GM18951 (cell line): ENCODE measurements at regions not wholly inside any gene's neighbourhood (a gene's known extent, or its start where the extent isn't known, plus 50 kb on each side); places are given as distances from the start of the nearest gene placed in this dataset.
"Not testable (repeated sequence)": the region's sequence is repeated elsewhere in the genome, so short reads cannot be mapped to it uniquely, and the experiment has no call there.

Experiments used
- POLR2A ChIP-seq: IDR thresholded peaks from 4 replicates; pipeline ENCODE4 v1.6.1; 2011; ENCODE audit warnings: mild to moderate bottlenecking; ENCODE audit not compliant: insufficient read length, insufficient read depth; ENCODE audit errors: extremely low read depth
- in situ Hi-C: fragments of 300-500 bp; cut with MboI; formaldehyde crosslinking; loops from one replicate; pipeline ENCODE4 v1.12.0; 2022; ENCODE audit warnings: low sequenced_read_pairs, mixed read lengths, inconsistent platforms; ENCODE audit not compliant: unreplicated experiment

DNA sequence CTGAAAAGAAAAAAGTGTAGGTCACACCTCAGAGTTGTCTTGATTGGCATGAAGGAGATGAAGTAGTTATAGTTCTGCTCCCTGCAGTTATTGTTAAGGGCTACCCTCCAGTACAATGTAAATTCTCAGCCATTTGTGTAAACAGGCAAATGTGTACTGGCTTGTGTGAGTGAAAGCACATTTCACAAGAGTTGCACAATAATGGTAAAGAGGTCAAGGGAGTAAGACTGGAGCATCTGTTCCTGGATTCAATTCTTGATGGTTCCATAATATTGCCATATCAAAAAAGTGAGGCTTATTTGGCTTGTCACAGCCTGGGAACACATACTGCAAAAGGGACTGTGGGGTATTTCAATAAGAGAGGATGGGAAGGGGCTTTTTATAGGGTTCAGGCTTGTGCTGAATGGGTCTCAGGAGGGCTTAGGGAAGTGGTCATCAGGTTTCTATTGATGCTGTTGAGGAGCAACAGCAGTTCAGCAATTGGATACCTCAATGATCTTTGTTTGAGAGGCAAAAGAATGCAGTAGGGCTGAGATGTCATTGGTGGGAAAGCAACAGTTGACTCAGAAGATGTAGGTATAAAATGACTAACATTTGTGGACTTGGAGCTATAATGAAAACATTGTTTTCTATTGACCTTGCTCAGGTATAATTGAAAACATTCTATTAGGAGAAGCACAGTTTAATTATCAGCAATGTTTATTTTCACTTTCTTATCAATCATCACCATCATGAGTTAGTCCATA, 402.6 kb downstream of the BCKDHB start:
- no peak for TF ChIP-seq POLR2A
- in situ Hi-C loops, result no loop called here

DNA sequence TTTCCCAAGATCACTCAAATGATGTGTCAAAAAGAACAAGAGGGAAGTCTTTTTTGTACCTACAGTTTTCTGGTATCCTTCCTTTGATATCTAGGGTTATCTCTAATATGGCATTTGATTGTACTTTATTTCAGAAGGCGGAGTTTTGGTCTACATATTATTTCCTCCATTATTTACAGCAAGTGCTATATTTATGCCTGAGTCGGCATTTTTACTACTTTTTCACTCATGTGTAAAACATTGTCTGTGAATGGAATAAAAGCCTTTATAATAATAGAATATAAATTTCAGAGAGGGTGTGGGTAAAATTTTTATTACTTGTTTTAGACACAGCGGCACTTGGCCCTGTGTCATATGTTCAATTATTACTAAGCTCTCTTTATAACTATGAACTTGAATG, 398.4 kb downstream of the BCKDHB start:
- TF ChIP-seq POLR2A, result no peak
- in situ Hi-C loops, result no loop called here

GRCh38 chr6:80503660-80504059, 397.2 kb downstream of the BCKDHB start:
- in situ Hi-C loops, result no loop called here
- TF ChIP-seq POLR2A, result no peak

GRCh38 chr6:80502871-80503270, 396.4 kb downstream of the BCKDHB start:
- no peak for TF ChIP-seq POLR2A
- in situ Hi-C loops, result no loop called here

DNA sequence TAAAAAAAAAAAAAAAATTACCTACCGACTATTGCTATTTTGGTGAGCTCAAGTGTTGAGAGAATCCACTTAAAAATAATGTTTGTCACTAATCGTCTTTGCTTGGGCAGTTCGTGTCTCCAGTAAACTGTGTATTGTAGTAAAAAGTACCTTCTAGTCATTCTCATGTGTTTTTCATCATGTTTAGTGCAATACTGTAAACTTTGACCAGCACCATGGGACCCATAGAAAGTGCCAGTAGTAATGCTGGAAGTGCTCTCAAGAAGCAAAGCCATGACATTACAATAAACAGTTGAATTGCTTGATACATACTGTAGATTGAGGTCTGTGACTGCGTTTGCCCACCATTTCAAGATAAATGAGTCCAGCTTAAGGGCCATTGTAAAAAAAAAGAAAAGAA, 395.2 kb downstream of the BCKDHB start:
- in situ Hi-C loops, result no loop called here
- TF ChIP-seq POLR2A, result no peak

DNA sequence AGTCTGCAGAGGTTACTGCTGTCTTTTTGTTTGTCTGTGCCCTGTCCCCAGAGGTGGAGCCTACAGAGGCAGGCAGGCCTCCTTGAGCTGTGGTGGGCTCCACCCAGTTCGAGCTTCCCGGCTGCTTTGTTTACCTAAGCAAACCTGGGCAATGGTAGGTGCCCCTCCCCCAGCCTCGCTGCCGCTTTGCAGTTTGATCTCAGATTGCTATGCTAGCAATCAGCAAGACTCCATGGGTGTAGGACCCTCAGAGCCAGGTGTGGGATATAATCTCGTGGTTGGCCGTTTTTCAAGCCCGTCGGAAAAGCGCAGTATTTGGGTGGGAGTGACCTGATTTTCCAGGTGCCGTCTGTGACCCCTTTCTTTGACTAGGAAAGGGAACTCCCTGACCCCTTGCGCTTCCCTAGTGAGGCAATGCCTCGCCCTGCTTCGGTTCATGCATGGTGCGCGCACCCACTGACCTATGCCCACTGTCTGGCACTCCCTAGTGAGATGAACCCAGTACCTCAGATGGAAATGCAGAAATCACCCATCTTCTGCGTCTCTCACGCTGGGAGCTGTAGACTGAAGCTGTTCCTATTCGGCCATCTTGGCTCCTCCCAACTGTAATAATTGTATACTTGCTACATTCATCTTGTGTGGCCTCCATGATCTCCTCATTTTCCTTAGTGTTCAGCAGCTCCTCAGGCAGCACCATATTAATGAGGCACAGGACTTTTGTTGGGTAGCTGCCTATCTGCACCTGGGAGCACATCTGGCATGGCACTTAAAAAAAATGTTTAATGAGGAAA, 391.4 kb downstream of the BCKDHB start:
- in situ Hi-C loops, result not testable (repeated sequence)

DNA sequence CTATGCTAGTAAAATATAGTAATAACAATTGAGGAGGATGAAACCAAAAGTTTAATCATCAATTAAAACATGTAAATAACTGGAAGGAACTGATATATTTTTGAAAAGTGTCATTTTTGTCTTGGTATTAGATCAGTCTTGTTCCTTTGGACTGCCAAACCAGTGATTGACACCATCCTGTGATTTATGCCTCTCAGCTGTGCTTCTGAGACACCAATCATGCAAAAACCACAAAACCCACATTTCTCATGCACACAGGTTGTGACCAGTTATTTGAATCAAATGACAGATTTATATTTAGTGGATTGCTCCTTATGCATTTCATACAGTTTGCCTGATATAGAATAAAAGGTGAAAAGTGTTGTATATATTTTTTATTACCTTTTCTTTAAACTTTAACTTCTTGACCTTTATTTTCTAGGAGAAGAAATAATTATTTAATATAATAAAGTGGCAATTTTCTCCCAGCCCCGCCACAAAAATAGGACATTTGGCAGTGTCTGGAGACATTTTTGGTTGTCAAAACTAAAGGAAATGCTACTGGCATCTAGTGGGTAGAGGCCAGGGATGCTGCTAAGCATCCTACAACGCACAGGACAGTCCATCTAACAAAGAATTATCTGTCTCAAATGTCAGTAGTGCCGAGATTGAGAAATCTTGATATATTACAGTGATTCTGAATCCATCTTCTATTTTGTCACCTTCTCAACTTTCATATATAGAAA, 383.6 kb downstream of the BCKDHB start:
- in situ Hi-C loops, result no loop called here
- TF ChIP-seq POLR2A, result no peak

GRCh38 chr6:80488190-80488589, 381.7 kb downstream of the BCKDHB start:
- in situ Hi-C loops, result no loop called here
- TF ChIP-seq POLR2A, result no peak

DNA sequence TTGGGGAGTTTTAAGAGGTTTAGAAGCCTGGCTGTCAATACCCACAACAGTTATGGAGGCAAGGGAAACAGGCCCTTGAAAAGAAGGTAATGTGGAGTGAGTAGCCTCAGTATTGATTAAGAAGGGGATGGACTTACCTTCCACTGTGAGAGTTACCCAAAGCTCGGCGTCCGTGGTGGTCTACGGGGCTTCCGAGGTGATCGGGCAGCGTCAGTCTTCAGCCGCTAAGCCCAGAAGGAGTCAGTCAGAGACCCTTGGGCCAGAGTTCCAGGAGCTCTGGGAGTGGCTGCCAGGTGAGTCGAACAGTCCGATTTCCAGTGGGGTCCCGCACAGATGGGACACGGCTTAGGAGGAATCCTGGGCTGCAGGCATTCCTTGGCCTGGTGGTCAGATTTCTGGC, 379.0 kb downstream of the BCKDHB start:
- in situ Hi-C loops, result not testable (repeated sequence)

GRCh38 chr6:80482056-80482455, 375.6 kb downstream of the BCKDHB start:
- TF ChIP-seq POLR2A, result no peak

GRCh38 chr6:80480421-80481157, 374.1 kb downstream of the BCKDHB start:
- in situ Hi-C loops, result no loop called here

More at GRCh38 chr6:80482056-80482455, 375.6 kb downstream of the BCKDHB start:
- in situ Hi-C loops, result no loop called here

GRCh38 chr6:80478030-80478429, 371.6 kb downstream of the BCKDHB start:
- in situ Hi-C loops, result no loop called here
- TF ChIP-seq POLR2A, result no peak

More at GRCh38 chr6:80480421-80481157, 374.1 kb downstream of the BCKDHB start:
- TF ChIP-seq POLR2A, result no peak

DNA sequence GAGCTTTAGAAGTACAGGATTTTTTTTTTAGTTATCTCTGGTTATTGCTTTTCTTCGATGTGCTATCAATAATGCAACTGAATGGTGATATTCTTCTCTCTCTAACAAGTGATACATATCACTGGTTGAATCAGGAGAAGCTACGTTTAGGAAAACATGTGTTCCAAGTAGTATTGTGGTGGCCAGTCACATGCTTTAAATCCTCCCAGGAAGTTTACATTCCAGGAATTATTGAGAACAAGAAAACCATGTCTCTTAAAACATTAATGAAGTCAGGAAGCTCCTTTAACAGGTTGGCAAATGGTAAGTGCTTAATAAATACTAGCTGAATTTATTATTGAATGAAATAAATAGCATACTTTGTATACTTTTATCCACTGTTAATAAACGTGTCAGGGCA, 371.1 kb downstream of the BCKDHB start:
- TF ChIP-seq POLR2A, result no peak
- in situ Hi-C loops, result no loop called here

GRCh38 chr6:80472271-80472670, 365.8 kb downstream of the BCKDHB start:
- TF ChIP-seq POLR2A, result no peak
- in situ Hi-C loops, result no loop called here
